Endometrium (tissue), 2 donors: ENCODE measurements at regions not wholly inside any gene's neighbourhood (a gene's known extent, or its start where the extent isn't known, plus 50 kb on each side); places are given as distances from the start of the nearest gene placed in this dataset.

Source experiments
- FAIRE-seq: peaks from 2 replicates; lab custom pipeline; 2012; peaks lifted over from hg19 to GRCh38; lab: Jason Lieb, UNC
- donor health status: control.
- donor health status: control.

DNA sequence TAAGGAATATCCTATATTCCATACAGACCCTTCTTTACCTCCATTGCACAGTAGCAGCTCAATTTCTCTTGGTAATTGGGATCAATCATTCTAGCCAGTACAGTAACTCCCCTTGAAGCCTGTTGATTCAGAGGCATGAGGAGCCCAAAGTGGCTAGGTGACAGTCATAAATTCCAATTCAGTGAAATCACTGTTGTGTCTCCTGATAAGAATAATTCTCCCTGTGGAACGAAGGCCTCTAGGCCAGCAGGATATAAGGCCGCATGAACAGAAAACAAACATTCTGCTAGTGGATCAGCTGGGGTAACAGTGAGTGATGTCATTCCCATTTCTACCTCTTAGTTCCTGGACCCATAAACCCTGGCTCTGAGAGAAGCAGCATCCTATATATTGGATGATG lies 696.3 kb downstream of the NR2F2 start:
- FAIRE-seq: no peak

DNA sequence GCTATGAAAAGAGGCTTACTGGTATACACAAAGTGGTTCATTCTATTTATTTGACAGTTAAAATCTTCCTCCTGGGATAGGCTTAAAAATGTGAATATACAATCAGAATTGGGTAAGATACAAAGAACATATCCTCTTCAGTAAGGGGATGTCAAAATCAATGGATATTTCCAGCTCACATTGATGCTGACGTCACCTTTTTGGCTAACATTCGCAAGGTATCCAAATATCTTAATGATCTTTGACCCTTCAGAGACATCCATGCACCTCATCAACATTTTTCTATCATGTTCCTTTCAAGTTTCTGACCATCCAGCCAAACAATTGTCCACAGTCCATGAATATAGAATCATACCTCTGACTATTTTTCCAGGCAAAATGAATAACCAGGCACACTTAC lies 697.3 kb downstream of the NR2F2 start:
- no peak for FAIRE-seq

GRCh38 chr15:97030251-97030650 lies 699.8 kb downstream of the NR2F2 start:
- FAIRE-seq: no peak

- FAIRE-seq: no peak
Observed at GRCh38 chr15:97036301-97036700, 705.8 kb downstream of the NR2F2 start.

DNA sequence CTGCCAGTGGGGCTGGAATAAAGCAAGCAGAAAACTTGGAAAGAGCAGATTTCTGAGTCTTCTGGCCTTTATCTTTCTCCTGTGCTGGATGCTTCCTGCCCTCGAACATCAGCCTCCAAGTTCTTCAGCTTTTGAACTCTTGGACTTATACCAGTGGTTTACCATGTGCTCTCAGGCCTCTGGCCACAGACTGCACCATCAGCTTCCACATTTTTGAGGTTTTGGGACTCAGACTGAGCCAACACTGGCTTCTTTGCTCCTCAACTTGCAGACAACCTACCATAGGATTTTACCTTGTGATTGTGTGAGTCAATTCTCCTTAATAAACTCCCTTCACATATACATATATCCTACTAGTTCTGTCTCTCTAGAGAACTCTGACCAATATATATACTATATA lies 706.6 kb downstream of the NR2F2 start:
- FAIRE-seq: no peak

GRCh38 chr15:97045666-97046421 lies 715.3 kb downstream of the NR2F2 start:
- no peak for FAIRE-seq

DNA sequence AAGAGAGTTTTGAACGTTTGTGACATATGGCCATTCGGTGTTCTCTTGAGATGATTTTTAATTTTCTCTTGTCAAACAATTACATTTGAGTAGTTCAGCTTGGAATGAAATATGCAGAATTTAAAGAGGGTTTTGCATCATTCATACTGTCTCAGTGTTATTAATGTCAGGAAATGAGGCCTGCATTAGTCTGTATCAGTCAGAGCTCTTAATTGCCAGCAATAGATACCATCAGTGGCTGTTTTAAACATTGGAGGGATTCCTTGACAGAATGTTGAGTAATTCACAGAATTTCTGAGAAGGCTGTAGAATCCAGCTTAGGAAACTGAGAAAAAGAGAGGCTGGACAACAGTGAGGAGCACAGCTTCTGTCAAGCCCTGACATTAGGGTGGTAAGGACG lies 722.0 kb downstream of the NR2F2 start:
- FAIRE-seq: no peak

GRCh38 chr15:97053635-97054034 lies 723.1 kb downstream of the NR2F2 start:
- no peak for FAIRE-seq

GRCh38 chr15:97057503-97057902 lies 727.0 kb downstream of the NR2F2 start:
- no peak for FAIRE-seq

- FAIRE-seq: no peak
Observed at GRCh38 chr15:97059281-97059680, 728.8 kb downstream of the NR2F2 start.

GRCh38 chr15:97061392-97061791 lies 730.9 kb downstream of the NR2F2 start:
- FAIRE-seq: no peak

DNA sequence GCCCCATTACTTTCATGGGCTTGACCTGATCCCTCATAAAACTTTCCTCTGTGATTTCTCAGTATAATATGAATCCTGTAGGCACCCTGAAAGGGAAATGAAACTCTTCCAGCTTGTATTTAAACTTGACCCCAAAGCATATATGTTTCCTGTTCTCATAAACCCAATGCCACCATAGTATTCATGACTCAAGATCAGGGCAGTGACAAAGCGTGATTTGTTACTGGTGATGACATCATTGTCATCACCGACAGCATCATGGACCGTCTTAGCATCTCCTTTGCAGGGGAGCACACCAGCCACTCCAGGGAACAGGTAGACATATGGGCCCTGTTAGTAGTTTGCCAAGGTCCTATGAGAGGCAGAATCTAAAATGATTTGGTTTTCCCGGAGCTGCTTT lies 741.2 kb downstream of the NR2F2 start:
- no peak for FAIRE-seq

DNA sequence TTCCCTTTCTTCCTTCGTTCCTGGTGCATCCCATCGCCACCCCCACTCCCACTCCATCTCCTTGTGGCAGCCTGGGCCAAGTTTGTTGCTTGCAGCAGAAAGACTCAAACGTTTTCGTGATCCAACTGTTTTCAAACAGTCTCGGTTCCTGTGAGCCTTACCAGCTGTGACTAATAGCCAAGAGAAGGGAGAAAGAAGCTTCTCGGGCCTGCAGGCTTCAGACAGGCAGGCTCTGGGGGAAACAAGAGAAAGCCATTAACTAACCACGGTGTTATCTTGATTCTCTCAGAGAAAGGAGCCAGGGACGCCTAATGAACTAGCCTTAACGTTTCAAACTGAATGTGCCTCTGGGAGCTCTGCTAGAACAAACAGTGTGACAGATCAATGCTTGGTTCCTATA lies 742.0 kb downstream of the NR2F2 start:
- no peak for FAIRE-seq

GRCh38 chr15:97076011-97076410 lies 745.5 kb downstream of the NR2F2 start:
- no peak for FAIRE-seq

- FAIRE-seq: no peak
Observed at GRCh38 chr15:97077975-97078374, 747.5 kb downstream of the NR2F2 start.

GRCh38 chr15:97078591-97078990 lies 748.1 kb downstream of the NR2F2 start:
- no peak for FAIRE-seq

DNA sequence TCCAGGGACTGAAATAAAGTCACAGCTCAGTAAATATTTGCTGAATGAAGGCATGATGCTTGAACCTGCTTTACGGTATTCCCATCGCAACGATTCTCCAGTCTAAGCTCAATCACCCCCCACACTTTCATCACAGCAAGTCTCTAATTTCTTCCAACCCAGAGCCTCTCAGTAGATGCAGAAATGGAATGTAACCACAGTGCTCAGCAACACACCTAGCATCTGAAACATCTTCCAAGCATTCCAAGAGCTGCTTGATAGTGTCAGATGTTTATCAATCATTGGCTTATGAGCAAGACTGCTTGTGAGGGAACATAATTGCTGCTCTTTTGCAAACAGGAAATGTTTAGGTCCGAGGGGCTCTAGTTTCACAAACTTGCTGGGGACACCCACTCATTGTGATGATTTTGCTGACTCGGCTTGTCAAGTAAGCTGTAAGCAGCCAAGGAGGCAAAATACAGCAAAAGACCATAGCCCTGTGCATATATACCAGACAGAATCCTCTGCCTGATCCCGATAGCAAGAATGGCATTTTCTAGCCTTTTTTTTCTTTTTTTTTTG lies 751.2 kb downstream of the NR2F2 start:
- FAIRE-seq: no peak

DNA sequence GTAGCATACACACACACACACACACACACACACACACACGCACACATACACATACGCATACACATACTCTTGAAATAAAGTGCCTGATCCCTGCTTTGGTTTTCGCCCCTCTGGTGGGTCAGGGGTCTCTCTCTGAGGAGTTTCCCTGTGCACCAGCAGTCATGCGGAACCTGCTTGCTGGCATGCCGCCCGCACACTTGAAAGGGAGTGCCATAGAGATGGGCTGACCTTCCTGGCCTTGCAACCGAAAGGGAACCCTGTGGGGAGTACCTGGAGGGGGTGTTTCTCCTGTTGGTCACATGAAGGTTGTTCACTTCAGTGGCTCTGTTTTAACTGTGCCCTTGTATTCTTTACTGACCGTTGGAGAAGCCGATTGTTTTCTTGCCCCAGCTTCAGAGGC lies 752.3 kb downstream of the NR2F2 start:
- no peak for FAIRE-seq

DNA sequence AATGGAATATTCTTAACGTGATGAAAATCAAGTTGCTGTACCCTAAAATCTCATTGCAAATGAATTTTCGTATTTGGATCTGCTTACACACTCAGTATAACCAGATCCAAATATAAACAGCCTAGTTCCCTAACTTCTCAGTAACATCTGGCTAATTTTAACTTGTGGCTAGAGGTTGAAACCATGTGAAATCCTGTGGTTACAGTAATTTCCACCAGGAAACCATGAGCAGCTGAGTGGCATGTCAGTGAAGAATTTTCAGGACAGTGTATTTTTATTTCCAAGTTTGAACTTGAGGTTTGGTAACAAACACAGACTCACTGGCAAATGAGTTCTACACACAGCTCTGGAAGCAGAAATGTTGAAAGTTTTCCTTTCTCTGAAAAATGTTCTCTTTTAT lies 754.1 kb downstream of the NR2F2 start:
- no peak for FAIRE-seq

- no peak for FAIRE-seq
Observed at GRCh38 chr15:97085731-97086130, 755.2 kb downstream of the NR2F2 start.

GRCh38 chr15:97087006-97087741 lies 756.7 kb downstream of the NR2F2 start:
- FAIRE-seq: no peak

GRCh38 chr15:97091093-97091492 lies 760.6 kb downstream of the NR2F2 start:
- peak; percentile 12 for FAIRE-seq

GRCh38 chr15:97092656-97093055 lies 762.2 kb downstream of the NR2F2 start:
- no peak for FAIRE-seq
